ENCODE measurements at regions not wholly inside any gene's neighbourhood (a gene's known extent, or its start where the extent isn't known, plus 50 kb on each side); places are given as distances from the start of the nearest gene placed in this dataset.
"Not testable (repeated sequence)": the region's sequence is repeated elsewhere in the genome, so short reads cannot be mapped to it uniquely, and the experiment has no call there.

DNA sequence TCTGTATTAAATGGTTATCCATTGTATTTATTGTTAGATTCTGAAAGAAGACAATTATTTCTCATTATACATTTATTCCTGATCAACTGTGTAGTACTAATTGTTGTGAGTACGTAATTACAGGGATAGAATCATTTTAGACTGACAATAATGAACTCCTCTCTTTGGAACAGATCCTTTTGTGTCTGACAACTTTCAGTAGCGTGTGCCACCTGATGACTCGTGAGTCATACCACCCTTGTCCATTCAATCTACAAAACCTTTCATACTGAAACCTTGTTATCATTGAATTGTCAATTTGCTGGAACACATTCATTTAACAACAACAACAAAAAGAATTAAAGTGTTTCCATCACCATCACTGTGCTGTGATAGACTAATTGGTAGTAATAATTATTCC, 602.7 kb upstream of the PCDH7 start:
- no peaks in the 10 kb centered on the region for H3K36me3 ChIP-seq (ENCODE audit: control insufficient read depth in 4 of 4, insufficient read depth in 4 of 4, low read length in 3 of 4)
- H3K27ac ChIP-seq (ENCODE audit: insufficient read depth in 1 of 2, low read depth in 1 of 2, low read length in 2 of 2, poor library complexity in 1 of 2, severe bottlenecking in 2 of 2), result no peak overlapping the region
- H3K4me1 ChIP-seq (ENCODE audit: control extremely low read depth in 1 of 4, control insufficient read depth in 4 of 4, insufficient read depth in 4 of 4, low read length in 3 of 4), result no peaks in the 10 kb centered on the region
- no peak for DNase-seq
- CTCF ChIA-PET, result no interaction called here
- no peaks in the 10 kb centered on the region for H3K9me3 ChIP-seq (ENCODE audit: control extremely low read depth in 1 of 5, control insufficient read depth in 4 of 5, insufficient read depth in 2 of 5, low read depth in 1 of 5, low read length in 4 of 5)
- POLR2A ChIA-PET, result no interaction called here
- no peak overlapping the region for H3K4me3 ChIP-seq (ENCODE audit: control insufficient read depth in 1 of 7, extremely low read depth in 1 of 7, insufficient read depth in 4 of 7, low read depth in 2 of 7, low read length in 6 of 7)
- H3K27me3 ChIP-seq (replicated peaks in 2 of 5; ENCODE audit: control insufficient read depth in 4 of 5, insufficient read depth in 5 of 5, low read length in 4 of 5), result no peaks in the 10 kb centered on the region
- WGBS (ENCODE audit: insufficient coverage), result 100% methylated on average over 2 of the region's 3 CpGs

DNA sequence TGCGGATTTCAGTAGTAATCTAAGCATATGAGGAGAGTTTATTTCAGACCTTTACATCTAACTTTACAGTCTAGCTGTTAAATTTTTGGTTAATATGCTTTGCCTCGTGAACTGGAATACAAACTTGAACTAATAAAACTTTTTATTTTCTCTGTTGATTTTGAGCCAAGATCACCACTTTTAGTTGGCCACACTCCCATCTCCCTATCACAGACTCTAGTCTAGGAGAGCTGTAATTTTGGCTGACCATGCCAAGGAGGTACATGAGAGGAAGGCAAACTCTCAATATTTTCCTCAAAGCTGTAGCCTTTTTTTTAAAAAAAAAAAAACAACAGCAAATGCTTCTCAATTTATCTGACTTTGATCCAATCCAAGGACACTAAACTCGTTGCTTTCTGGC, 597.5 kb upstream of the PCDH7 start:
- H3K4me1 ChIP-seq (ENCODE audit: control extremely low read depth in 1 of 4, control insufficient read depth in 4 of 4, insufficient read depth in 4 of 4, low read length in 3 of 4), result no peaks in the 10 kb centered on the region
- ChIA-PET POLR2A (no interaction called here), CTCF (no interaction called here)
- H3K36me3 ChIP-seq (ENCODE audit: control insufficient read depth in 4 of 4, insufficient read depth in 4 of 4, low read length in 3 of 4), result no peaks in the 10 kb centered on the region
- H3K27me3 ChIP-seq (replicated peaks in 2 of 5; ENCODE audit: control insufficient read depth in 4 of 5, insufficient read depth in 5 of 5, low read length in 4 of 5), result no peaks in the 10 kb centered on the region
- H3K9me3 ChIP-seq (ENCODE audit: control extremely low read depth in 1 of 5, control insufficient read depth in 4 of 5, insufficient read depth in 2 of 5, low read depth in 1 of 5, low read length in 4 of 5), result no peaks in the 10 kb centered on the region
- no CpG with 5 or more reads among the region's 3 CpGs for WGBS (ENCODE audit: insufficient coverage)
- no peak overlapping the region for H3K27ac ChIP-seq (ENCODE audit: insufficient read depth in 1 of 2, low read depth in 1 of 2, low read length in 2 of 2, poor library complexity in 1 of 2, severe bottlenecking in 2 of 2)
- H3K4me3 ChIP-seq (ENCODE audit: control insufficient read depth in 1 of 7, extremely low read depth in 1 of 7, insufficient read depth in 4 of 7, low read depth in 2 of 7, low read length in 6 of 7), result no peak overlapping the region
- no peak for DNase-seq

DNA sequence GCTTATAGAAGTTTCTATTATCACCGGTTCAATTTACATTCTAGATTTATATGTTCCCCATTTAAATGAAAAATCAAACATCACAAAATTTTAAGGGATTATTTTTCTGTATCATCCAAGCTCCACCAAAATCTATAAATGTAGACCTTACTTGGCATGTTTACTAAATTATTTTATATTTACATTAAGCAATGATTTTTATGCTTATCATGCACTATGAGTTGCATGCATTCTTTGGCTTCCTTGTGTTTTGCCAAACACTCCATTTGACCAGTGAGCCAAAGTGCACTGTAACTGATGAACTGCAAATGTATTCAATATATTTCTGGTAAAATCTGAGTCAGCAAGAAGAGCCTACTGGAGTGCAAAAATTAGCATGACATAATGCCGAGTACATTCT, 595.5 kb upstream of the PCDH7 start:
- WGBS (ENCODE audit: insufficient coverage), result no CpG with 5 or more reads among the region's 2 CpGs
- DNase-seq; H3K9me3 ChIP-seq (ENCODE audit: control extremely low read depth in 1 of 5, control insufficient read depth in 4 of 5, insufficient read depth in 2 of 5, low read depth in 1 of 5, low read length in 4 of 5); POLR2A ChIA-PET; H3K27ac ChIP-seq (ENCODE audit: insufficient read depth in 1 of 2, low read depth in 1 of 2, low read length in 2 of 2, poor library complexity in 1 of 2, severe bottlenecking in 2 of 2); H3K4me3 ChIP-seq (ENCODE audit: control insufficient read depth in 1 of 7, extremely low read depth in 1 of 7, insufficient read depth in 4 of 7, low read depth in 2 of 7, low read length in 6 of 7); H3K4me1 ChIP-seq (ENCODE audit: control extremely low read depth in 1 of 4, control insufficient read depth in 4 of 4, insufficient read depth in 4 of 4, low read length in 3 of 4); H3K27me3 ChIP-seq (replicated peaks in 2 of 5; ENCODE audit: control insufficient read depth in 4 of 5, insufficient read depth in 5 of 5, low read length in 4 of 5); CTCF ChIA-PET; H3K36me3 ChIP-seq (ENCODE audit: control insufficient read depth in 4 of 4, insufficient read depth in 4 of 4, low read length in 3 of 4): not testable (repeated sequence)

DNA sequence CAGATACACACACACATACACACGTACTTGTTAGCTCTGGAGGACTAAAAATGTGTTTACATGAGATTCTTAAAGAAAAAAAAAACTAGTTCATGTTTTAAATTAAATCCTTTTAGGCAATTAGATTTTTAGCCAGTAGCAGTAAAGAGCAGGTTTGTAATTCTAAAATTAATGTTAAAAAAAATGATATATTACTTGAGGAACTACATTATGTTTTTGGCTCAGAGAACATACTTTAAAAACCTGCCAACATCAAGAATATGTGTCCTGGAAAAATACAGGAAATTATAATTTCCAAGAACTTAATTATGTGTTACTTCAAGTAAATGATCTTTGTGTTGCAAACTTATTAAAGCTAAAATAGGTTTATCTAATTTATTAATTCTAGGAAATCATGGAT, 594.3 kb upstream of the PCDH7 start:
- CTCF ChIA-PET, result no interaction called here
- WGBS (ENCODE audit: insufficient coverage), result no CpG with 5 or more reads among the region's 1 CpG

DNA sequence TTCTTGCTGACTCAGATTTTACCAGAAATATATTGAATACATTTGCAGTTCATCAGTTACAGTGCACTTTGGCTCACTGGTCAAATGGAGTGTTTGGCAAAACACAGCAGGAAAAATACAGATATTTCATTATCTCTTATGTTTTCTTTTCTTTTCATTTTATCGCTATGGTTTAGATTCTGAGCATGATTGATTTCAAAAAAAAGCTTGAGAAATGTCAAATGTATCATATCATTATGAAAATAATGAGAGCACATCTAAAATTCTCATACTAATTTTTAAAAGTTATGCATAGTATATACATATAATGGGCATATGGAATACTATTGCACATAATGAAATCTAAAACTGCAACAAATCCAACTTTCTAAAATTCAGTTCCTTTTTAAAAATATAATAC, 593.8 kb upstream of the PCDH7 start:
- Histone ChIP-seq H3K4me3 (ENCODE audit: control insufficient read depth in 1 of 7, extremely low read depth in 1 of 7, insufficient read depth in 4 of 7, low read depth in 2 of 7, low read length in 6 of 7) (no peak overlapping the region), H3K36me3 (ENCODE audit: control insufficient read depth in 4 of 4, insufficient read depth in 4 of 4, low read length in 3 of 4) (no peaks in the 10 kb centered on the region), H3K27ac (ENCODE audit: insufficient read depth in 1 of 2, low read depth in 1 of 2, low read length in 2 of 2, poor library complexity in 1 of 2, severe bottlenecking in 2 of 2) (no peak overlapping the region), H3K4me1 (ENCODE audit: control extremely low read depth in 1 of 4, control insufficient read depth in 4 of 4, insufficient read depth in 4 of 4, low read length in 3 of 4) (no peaks in the 10 kb centered on the region), H3K9me3 (ENCODE audit: control extremely low read depth in 1 of 5, control insufficient read depth in 4 of 5, insufficient read depth in 2 of 5, low read depth in 1 of 5, low read length in 4 of 5) (no peaks in the 10 kb centered on the region), H3K27me3 (replicated peaks in 2 of 5; ENCODE audit: control insufficient read depth in 4 of 5, insufficient read depth in 5 of 5, low read length in 4 of 5) (no peaks in the 10 kb centered on the region)
- ChIA-PET CTCF (no interaction called here), POLR2A (no interaction called here)
- no CpG with 5 or more reads among the region's 1 CpG for WGBS (ENCODE audit: insufficient coverage)
- DNase-seq, result no peak

More for the DNA sequence above, 594.3 kb upstream of the PCDH7 start:
- no peaks in the 10 kb centered on the region for H3K36me3 ChIP-seq (ENCODE audit: control insufficient read depth in 4 of 4, insufficient read depth in 4 of 4, low read length in 3 of 4)
- H3K4me1 ChIP-seq (ENCODE audit: control extremely low read depth in 1 of 4, control insufficient read depth in 4 of 4, insufficient read depth in 4 of 4, low read length in 3 of 4), result no peaks in the 10 kb centered on the region
- POLR2A ChIA-PET, result no interaction called here
- H3K27ac ChIP-seq (ENCODE audit: insufficient read depth in 1 of 2, low read depth in 1 of 2, low read length in 2 of 2, poor library complexity in 1 of 2, severe bottlenecking in 2 of 2), result no peak overlapping the region
- H3K27me3 ChIP-seq (replicated peaks in 2 of 5; ENCODE audit: control insufficient read depth in 4 of 5, insufficient read depth in 5 of 5, low read length in 4 of 5), result no peaks in the 10 kb centered on the region
- no peak overlapping the region for H3K4me3 ChIP-seq (ENCODE audit: control insufficient read depth in 1 of 7, extremely low read depth in 1 of 7, insufficient read depth in 4 of 7, low read depth in 2 of 7, low read length in 6 of 7)
- DNase-seq, result no peak
- no peaks in the 10 kb centered on the region for H3K9me3 ChIP-seq (ENCODE audit: control extremely low read depth in 1 of 5, control insufficient read depth in 4 of 5, insufficient read depth in 2 of 5, low read depth in 1 of 5, low read length in 4 of 5)

DNA sequence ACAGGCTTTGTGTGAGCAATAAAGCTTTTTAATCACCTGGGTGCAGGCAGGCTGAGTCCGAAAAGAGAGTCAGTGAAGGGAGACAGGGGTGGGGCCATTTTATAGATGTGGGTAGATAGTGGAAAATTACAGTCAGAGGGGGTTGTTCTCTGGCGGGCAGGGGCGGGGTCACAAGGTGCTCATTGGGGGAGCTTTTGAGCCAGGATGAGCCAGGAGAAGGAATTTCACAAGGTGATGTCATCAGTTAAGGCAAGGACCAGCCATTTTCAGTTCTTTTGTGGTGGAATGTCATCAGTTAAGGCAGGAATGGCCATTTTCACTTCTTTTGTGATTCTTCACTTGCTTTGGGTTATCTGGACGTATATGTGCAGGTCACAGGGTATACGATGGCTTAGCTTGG, 571.3 kb upstream of the PCDH7 start:
- H3K36me3 ChIP-seq (ENCODE audit: control insufficient read depth in 4 of 4, insufficient read depth in 4 of 4, low read length in 3 of 4); H3K27ac ChIP-seq (ENCODE audit: insufficient read depth in 1 of 2, low read depth in 1 of 2, low read length in 2 of 2, poor library complexity in 1 of 2, severe bottlenecking in 2 of 2); DNase-seq; H3K9me3 ChIP-seq (ENCODE audit: control extremely low read depth in 1 of 5, control insufficient read depth in 4 of 5, insufficient read depth in 2 of 5, low read depth in 1 of 5, low read length in 4 of 5); H3K27me3 ChIP-seq (replicated peaks in 2 of 5; ENCODE audit: control insufficient read depth in 4 of 5, insufficient read depth in 5 of 5, low read length in 4 of 5); H3K4me3 ChIP-seq (ENCODE audit: control insufficient read depth in 1 of 7, extremely low read depth in 1 of 7, insufficient read depth in 4 of 7, low read depth in 2 of 7, low read length in 6 of 7); H3K4me1 ChIP-seq (ENCODE audit: control extremely low read depth in 1 of 4, control insufficient read depth in 4 of 4, insufficient read depth in 4 of 4, low read length in 3 of 4); CTCF ChIA-PET; POLR2A ChIA-PET: not testable (repeated sequence)
- 95% methylated on average over 5 of the region's 5 CpGs for WGBS (ENCODE audit: insufficient coverage)

DNA sequence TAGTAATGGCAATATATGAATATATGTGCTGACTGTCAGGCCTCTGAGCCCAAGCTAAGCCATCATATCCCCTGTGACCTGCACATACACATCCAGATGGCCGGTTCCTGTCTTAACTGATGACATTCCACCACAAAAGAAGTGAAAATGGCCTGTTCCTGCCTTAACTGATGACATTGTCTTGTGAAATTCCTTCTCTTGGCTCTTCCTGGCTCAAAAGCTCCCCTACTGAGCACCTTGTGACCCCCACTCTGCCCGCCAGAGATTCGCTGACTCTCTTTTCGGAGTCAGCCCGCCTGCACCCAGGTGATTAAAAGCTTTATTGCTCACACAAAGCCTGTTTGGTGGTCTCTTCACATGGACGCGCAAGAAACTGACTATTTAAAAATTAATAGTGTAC, 570.6 kb upstream of the PCDH7 start:
- H3K27me3 ChIP-seq (replicated peaks in 2 of 5; ENCODE audit: control insufficient read depth in 4 of 5, insufficient read depth in 5 of 5, low read length in 4 of 5); H3K27ac ChIP-seq (ENCODE audit: insufficient read depth in 1 of 2, low read depth in 1 of 2, low read length in 2 of 2, poor library complexity in 1 of 2, severe bottlenecking in 2 of 2); H3K9me3 ChIP-seq (ENCODE audit: control extremely low read depth in 1 of 5, control insufficient read depth in 4 of 5, insufficient read depth in 2 of 5, low read depth in 1 of 5, low read length in 4 of 5); POLR2A ChIA-PET; H3K36me3 ChIP-seq (ENCODE audit: control insufficient read depth in 4 of 4, insufficient read depth in 4 of 4, low read length in 3 of 4); DNase-seq; H3K4me3 ChIP-seq (ENCODE audit: control insufficient read depth in 1 of 7, extremely low read depth in 1 of 7, insufficient read depth in 4 of 7, low read depth in 2 of 7, low read length in 6 of 7); H3K4me1 ChIP-seq (ENCODE audit: control extremely low read depth in 1 of 4, control insufficient read depth in 4 of 4, insufficient read depth in 4 of 4, low read length in 3 of 4); CTCF ChIA-PET: not testable (repeated sequence)
- 92% methylated on average over 5 of the region's 7 CpGs for WGBS (ENCODE audit: insufficient coverage)

DNA sequence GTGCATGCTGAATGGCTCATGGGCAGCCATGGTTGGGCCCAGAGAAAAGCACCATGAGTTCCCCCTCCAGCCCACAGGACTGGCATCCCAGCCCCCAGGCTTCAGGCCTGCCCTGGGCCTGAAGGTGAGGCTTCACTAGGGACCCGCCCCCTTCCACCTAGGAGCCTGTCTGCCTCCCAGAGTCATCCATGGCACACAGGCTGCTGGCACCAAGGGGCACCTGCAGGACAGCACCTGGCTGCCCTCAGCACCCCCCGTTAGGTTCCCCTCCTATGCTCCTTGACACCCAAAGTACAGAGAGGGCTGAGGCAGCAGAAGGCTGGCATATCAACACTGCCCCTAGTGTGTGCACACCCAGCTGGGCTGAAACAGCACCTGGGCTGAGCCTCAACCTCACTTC, 566.7 kb upstream of the PCDH7 start:
- WGBS (ENCODE audit: insufficient coverage), result 83% methylated on average over 2 of the region's 2 CpGs

More for the DNA sequence above, 566.7 kb upstream of the PCDH7 start:
- no peak for DNase-seq
- Histone ChIP-seq H3K4me3 (ENCODE audit: control insufficient read depth in 1 of 7, extremely low read depth in 1 of 7, insufficient read depth in 4 of 7, low read depth in 2 of 7, low read length in 6 of 7) (no peak overlapping the region), H3K27me3 (replicated peaks in 2 of 5; ENCODE audit: control insufficient read depth in 4 of 5, insufficient read depth in 5 of 5, low read length in 4 of 5) (no peaks in the 10 kb centered on the region), H3K4me1 (ENCODE audit: control extremely low read depth in 1 of 4, control insufficient read depth in 4 of 4, insufficient read depth in 4 of 4, low read length in 3 of 4) (no peaks in the 10 kb centered on the region), H3K36me3 (ENCODE audit: control insufficient read depth in 4 of 4, insufficient read depth in 4 of 4, low read length in 3 of 4) (no peaks in the 10 kb centered on the region), H3K27ac (ENCODE audit: insufficient read depth in 1 of 2, low read depth in 1 of 2, low read length in 2 of 2, poor library complexity in 1 of 2, severe bottlenecking in 2 of 2) (no peak overlapping the region), H3K9me3 (ENCODE audit: control extremely low read depth in 1 of 5, control insufficient read depth in 4 of 5, insufficient read depth in 2 of 5, low read depth in 1 of 5, low read length in 4 of 5) (no peaks in the 10 kb centered on the region)
- CTCF ChIA-PET, result no interaction called here
- POLR2A ChIA-PET, result no interaction called here
